Esophagus muscularis mucosa (tissue), 4 donors: ENCODE measurements at regions not wholly inside any gene's neighbourhood (a gene's known extent, or its start where the extent isn't known, plus 50 kb on each side); places are given as distances from the start of the nearest gene placed in this dataset.

Source experiments
- DNase-seq: peaks from one replicate; pipeline ENCODE4 v3.0.0-alpha.2; 2017; ENCODE audit errors: extremely low spot score
- H3K27ac ChIP-seq, 4 donors: fragments of 200-600 bp; sonication (generic); replicated peaks in 1 of 4; 1 replicate in 3 of 4; 2 replicates in 1 of 4; pipeline ENCODE4 v1.5.1; 2016 to 2019; ENCODE audit warnings: mild to moderate bottlenecking in 1 of 4
- H3K27me3 ChIP-seq, 4 donors: fragments of 200-600 bp; sonication (generic); one replicate each; pipeline versions ENCODE4 v1.5.1 to v1.6.0; 2016 to 2019
- H3K36me3 ChIP-seq, 4 donors: fragments of 200-600 bp; sonication (generic); one replicate each; pipeline ENCODE4 v1.5.1; 2016 to 2019
- H3K4me1 ChIP-seq, 4 donors: fragments of 200-600 bp; sonication (generic); one replicate each; pipeline ENCODE4 v1.5.1; 2016 to 2019
- H3K4me3 ChIP-seq, 4 donors: fragments of 200-600 bp; sonication (generic); 1 replicate in 2 of 4; 2 replicates in 2 of 4; pipeline ENCODE4 v1.5.1; 2016 to 2019; ENCODE audit warnings: mild to moderate bottlenecking in 4 of 4, moderate library complexity in 1 of 4
- H3K9me3 ChIP-seq, 4 donors: fragments of 200-600 bp; sonication (generic); 1 replicate in 3 of 4; 2 replicates in 1 of 4; pipeline ENCODE4 v1.5.1; 2016 to 2019
- EP300 ChIP-seq: sonication (generic); formaldehyde crosslinking; IDR thresholded peaks from one replicate; pipeline ENCODE4 v1.6.1; 2017; ENCODE audit warnings: antibody characterized with exemption
- POLR2A ChIP-seq: fragments of 450-650 bp; IDR thresholded peaks from one replicate; pipeline ENCODE4 v1.6.1; 2017; ENCODE audit warnings: antibody characterized with exemption, moderate library complexity, mild to moderate bottlenecking, low read depth
- POLR2AphosphoS5 ChIP-seq, 2 donors: sonication (generic); formaldehyde crosslinking; IDR thresholded peaks; one replicate each; pipeline ENCODE4 v1.6.1; 2017; ENCODE audit warnings: antibody characterized with exemption in 2 of 2
- WGBS: methylation state at CpG from one replicate; pipeline ENCODE4 v1.1.5; 2018; 5-methylcytosine and 5-hydroxymethylcytosine counted together
- intact Hi-C: fragments of 100-400 bp; cut with DNase I; formaldehyde crosslinking; loops from one replicate; pipeline ENCODE4 v1.15.1; 2023
- TF ChIP-seq, protein P1 (sequence below), 3 experiments: fragments of 200-600 bp in 2 of 3; fragments of 450-650 bp in 1 of 3; sonication (generic) in 2 of 3; IDR thresholded peaks; one replicate each; pipeline ENCODE4 v1.5.1; 2017 to 2019; ENCODE audit warnings: antibody characterized with exemption in 3 of 3, mild to moderate bottlenecking in 2 of 3, moderate library complexity in 1 of 3

DNA sequence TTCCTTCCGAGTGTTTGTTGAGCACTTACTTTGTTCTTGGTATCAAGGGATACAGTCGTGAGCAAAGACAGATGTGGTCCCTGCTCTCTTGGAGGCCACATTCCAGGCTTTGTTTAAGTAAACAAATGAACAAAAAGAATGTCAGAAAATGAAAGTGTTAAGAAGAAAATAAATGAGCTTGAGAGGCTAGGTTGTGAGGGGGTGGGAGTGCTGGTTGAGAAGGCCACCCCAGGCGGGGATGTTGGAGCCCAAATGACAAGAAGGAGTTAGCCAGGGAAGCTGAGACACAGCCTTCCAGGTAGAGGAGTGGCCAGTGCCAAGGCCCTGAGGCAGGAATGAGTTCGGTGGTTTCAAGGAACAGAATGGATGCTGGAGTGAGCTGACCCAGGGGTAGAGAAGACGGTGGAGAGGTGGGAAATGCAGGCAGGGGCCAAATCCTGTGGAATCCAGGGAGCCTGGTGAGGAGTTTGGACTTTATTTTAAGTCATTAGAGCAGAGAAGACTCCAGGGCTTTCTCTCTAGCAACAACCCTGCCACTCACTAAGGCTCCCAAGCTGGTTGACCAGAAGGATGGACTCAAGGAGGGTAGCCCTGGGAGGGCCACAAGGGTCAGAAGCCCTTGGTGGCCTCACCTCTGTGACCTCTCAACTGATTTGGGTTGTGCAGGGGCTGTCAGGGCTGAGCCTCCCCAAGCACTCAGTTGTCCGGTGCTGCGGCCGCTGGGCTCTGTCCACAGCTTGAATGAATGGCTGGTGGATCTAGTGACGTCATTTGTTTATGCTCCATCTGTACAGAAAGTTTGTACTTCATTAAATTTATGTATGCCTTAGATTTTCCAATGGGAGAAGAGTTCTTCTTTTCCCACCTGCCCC lies 66.0 kb upstream of the STX16 start:
- TF ChIP-seq, protein P1, sequence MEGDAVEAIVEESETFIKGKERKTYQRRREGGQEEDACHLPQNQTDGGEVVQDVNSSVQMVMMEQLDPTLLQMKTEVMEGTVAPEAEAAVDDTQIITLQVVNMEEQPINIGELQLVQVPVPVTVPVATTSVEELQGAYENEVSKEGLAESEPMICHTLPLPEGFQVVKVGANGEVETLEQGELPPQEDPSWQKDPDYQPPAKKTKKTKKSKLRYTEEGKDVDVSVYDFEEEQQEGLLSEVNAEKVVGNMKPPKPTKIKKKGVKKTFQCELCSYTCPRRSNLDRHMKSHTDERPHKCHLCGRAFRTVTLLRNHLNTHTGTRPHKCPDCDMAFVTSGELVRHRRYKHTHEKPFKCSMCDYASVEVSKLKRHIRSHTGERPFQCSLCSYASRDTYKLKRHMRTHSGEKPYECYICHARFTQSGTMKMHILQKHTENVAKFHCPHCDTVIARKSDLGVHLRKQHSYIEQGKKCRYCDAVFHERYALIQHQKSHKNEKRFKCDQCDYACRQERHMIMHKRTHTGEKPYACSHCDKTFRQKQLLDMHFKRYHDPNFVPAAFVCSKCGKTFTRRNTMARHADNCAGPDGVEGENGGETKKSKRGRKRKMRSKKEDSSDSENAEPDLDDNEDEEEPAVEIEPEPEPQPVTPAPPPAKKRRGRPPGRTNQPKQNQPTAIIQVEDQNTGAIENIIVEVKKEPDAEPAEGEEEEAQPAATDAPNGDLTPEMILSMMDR (IDR thresholded peaks at IDR 0.05), result no peak
- no peak for TF ChIP-seq EP300
- no peak for TF ChIP-seq POLR2A
- no peak for TF ChIP-seq POLR2AphosphoS5 (IDR thresholded peaks at IDR 0.05)
- 62% methylated on average over 8 of the region's 9 CpGs for WGBS
- H3K9me3 ChIP-seq, result no peaks in the 10 kb centered on the region
- intact Hi-C loops, result no loop called here
- peaks cover 0 to 28% (median 13%) of the 10 kb centered on the region in 4 donors for H3K4me1 ChIP-seq
- no peaks in the 10 kb centered on the region for H3K27me3 ChIP-seq
- no peak overlapping the region for H3K4me3 ChIP-seq
- no peaks in the 10 kb centered on the region for H3K36me3 ChIP-seq
- no peak overlapping the region for H3K27ac ChIP-seq
- no peak for DNase-seq

DNA sequence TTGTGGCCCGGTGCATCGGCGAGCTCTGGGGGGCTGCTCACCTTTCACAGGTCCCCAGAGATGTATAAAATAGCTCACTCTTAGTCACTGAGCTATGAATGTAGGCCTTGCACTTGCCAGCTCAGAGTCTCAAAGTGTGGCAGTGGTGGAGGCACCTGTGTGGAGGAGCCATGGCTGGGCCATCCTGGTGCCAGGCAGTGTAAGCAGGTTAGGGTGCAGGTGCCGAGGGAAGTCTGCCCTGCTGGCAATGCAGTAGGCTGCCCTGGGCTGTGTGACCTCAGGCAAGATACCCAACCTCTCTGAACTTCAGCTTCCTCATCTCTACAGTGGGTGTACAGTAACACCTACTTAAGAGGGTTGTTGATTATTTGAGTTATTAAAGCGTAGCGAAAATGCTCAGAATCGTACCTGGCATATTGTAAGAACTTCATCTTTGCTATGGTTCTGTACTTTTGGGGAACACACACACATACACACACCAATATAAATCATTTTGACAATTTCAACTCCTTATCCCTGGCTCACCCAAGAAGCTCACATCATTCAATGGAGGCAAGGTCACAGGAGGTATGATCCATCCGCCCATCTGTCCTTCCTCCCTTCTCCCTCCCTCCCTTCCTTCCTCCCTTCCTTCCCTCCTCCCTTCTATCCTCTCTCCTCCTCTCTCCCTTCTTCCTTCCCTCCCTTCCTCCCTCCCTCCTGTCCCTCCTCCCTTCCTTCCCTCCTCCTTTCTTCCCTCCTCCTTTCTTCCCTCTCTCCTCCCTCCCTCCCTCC lies 66.8 kb upstream of the STX16 start:
- Histone ChIP-seq H3K4me1 (peaks cover 0 to 19% (median 5%) of the 10 kb centered on the region in 4 donors), H3K27ac (no peak overlapping the region), H3K36me3 (no peaks in the 10 kb centered on the region), H3K9me3 (no peaks in the 10 kb centered on the region), H3K27me3 (no peaks in the 10 kb centered on the region), H3K4me3 (no peak overlapping the region)
- WGBS, result 95% methylated on average over 8 of the region's 8 CpGs
- no peak for DNase-seq
- TF ChIP-seq POLR2AphosphoS5 (IDR thresholded peaks at IDR 0.05) (no peak), POLR2A (no peak), EP300 (no peak)
- TF ChIP-seq, protein P1 (IDR thresholded peaks at IDR 0.05), result no peak
- intact Hi-C loops, result no loop called here

DNA sequence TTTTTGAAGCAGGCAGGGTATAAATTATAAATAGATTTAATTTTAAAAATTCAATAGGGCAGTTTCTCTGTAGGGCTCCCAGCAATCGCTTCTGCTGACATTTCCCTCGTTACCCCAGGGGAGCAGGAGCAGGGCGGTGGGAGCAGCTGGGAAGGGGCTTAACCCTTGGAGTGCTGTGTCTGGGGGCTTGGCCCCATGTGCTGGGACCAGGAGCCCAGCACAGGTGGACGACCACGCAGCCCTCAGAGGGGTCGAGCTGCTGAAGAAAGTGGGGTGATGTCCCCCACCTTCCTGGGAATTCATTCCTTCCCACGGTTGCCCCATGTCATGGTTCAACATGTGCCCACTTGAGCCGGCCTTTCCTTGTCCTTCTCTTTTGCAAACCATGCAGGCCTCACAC lies 67.5 kb upstream of the STX16 start:
- Histone ChIP-seq H3K9me3 (no peaks in the 10 kb centered on the region), H3K27me3 (no peaks in the 10 kb centered on the region), H3K27ac (no peak overlapping the region), H3K4me1 (peaks cover 0 to 16% (median 5%) of the 10 kb centered on the region in 4 donors), H3K4me3 (no peak overlapping the region), H3K36me3 (no peaks in the 10 kb centered on the region)
- no peak for DNase-seq
- 74% methylated on average over 8 of the region's 8 CpGs for WGBS
- intact Hi-C loops, result no loop called here
- TF ChIP-seq EP300 (no peak), POLR2AphosphoS5 (IDR thresholded peaks at IDR 0.05) (no peak)
- TF ChIP-seq, protein P1 (IDR thresholded peaks at IDR 0.05), result no peak

DNA sequence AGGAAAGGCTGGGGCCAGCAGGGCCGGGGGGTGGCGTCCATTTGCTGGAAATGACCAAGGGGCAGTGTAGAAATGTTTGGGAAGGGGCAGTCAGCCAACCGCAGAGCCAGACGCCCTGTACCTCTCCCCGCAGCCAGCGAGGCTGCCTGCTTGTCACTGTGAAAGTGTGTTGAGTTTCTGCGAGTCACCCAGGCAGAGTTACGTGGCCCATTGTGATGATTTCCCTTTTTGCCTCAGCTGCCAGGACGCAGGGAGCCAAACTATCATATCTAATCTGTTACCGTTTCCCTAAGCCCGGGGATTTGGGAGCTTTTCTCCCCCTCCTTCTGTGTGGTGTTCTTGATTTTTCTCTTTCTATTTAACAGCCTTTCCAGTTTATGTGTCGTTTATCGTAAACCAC lies 67.9 kb upstream of the STX16 start:
- Histone ChIP-seq H3K4me1 (peaks cover 0 to 16% (median 5%) of the 10 kb centered on the region in 4 donors), H3K36me3 (no peaks in the 10 kb centered on the region), H3K9me3 (no peaks in the 10 kb centered on the region), H3K27ac (no peak overlapping the region), H3K27me3 (no peaks in the 10 kb centered on the region), H3K4me3 (no peak overlapping the region)
- no peak for DNase-seq
- 70% methylated on average over 13 of the region's 13 CpGs for whole genome bisulfite sequencing
- TF ChIP-seq, protein P1 (IDR thresholded peaks at IDR 0.05), result no peak
- intact Hi-C loops, result no loop called here
